Suprapubic skin (tissue), 4 donors: ENCODE measurements at regions not wholly inside any gene's neighbourhood (a gene's known extent, or its start where the extent isn't known, plus 50 kb on each side); places are given as distances from the start of the nearest gene placed in this dataset.

Source experiments
- DNase-seq, 2 donors: peaks; one replicate each; pipeline ENCODE4 v3.0.0-alpha.2; 2019; ENCODE audit warnings: low spot score in 2 of 2
- H3K27ac ChIP-seq: fragments of 200-600 bp; sonication (generic); one replicate; pipeline ENCODE4 v1.5.1; 2019
- H3K27me3 ChIP-seq: fragments of 200-600 bp; sonication (generic); one replicate; pipeline ENCODE4 v1.5.1; 2019
- H3K36me3 ChIP-seq: fragments of 200-600 bp; sonication (generic); one replicate; pipeline ENCODE4 v1.5.1; 2019
- H3K4me1 ChIP-seq: fragments of 200-600 bp; sonication (generic); one replicate; pipeline ENCODE4 v1.5.1; 2019
- H3K4me3 ChIP-seq: fragments of 200-600 bp; sonication (generic); one replicate; pipeline ENCODE4 v1.5.1; 2019; ENCODE audit warnings: mild to moderate bottlenecking
- H3K9me3 ChIP-seq: fragments of 200-600 bp; sonication (generic); one replicate; pipeline ENCODE4 v1.5.1; 2019
- EP300 ChIP-seq: sonication (generic); formaldehyde crosslinking; IDR thresholded peaks from one replicate; pipeline ENCODE4 v1.6.1; 2017; ENCODE audit warnings: antibody characterized with exemption
- POLR2A ChIP-seq, 2 donors: fragments of 450-650 bp; IDR thresholded peaks; one replicate each; pipeline ENCODE4 v1.6.1; 2017; ENCODE audit warnings: antibody characterized with exemption in 2 of 2, mild to moderate bottlenecking in 2 of 2, moderate library complexity in 2 of 2
- POLR2AphosphoS5 ChIP-seq, 3 donors: sonication (generic); formaldehyde crosslinking; IDR thresholded peaks; one replicate each; pipeline ENCODE4 v1.6.1; 2017; ENCODE audit warnings: antibody characterized with exemption in 3 of 3
- WGBS: methylation state at CpG from one replicate; pipeline ENCODE4 v1.1.5; 2018; 5-methylcytosine and 5-hydroxymethylcytosine counted together
- TF ChIP-seq, protein P1 (sequence below), 2 donors: fragments of 200-600 bp in 1 of 2; fragments of 450-650 bp in 1 of 2; sonication (generic) in 1 of 2; IDR thresholded peaks; one replicate each; pipeline ENCODE4 v1.5.1; 2016 to 2019; ENCODE audit warnings: antibody characterized with exemption in 2 of 2, mild to moderate bottlenecking in 1 of 2, moderate library complexity in 1 of 2

DNA sequence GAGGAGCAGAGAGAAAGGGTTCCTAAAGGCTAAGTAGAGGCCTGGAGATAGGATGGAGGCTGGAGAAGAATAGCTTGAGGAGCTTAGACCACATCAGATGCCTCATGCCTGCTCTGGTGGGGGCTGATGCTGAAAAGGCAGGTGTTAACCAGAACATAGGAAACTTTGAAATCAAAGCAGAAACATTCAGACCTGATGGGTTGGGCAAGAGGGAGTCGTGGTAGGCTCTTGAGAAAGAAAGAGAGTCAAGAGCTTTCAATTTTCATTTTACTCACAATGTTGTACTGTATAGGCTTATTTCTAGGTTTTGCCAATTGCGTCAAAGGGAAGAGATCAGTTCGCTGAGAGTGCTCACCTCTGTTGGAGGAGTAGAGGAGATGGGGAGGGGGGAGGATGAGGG lies 406.6 kb upstream of the SALL1 start:
- no peaks in the 10 kb centered on the region for H3K27me3 ChIP-seq
- TF ChIP-seq, protein P1, sequence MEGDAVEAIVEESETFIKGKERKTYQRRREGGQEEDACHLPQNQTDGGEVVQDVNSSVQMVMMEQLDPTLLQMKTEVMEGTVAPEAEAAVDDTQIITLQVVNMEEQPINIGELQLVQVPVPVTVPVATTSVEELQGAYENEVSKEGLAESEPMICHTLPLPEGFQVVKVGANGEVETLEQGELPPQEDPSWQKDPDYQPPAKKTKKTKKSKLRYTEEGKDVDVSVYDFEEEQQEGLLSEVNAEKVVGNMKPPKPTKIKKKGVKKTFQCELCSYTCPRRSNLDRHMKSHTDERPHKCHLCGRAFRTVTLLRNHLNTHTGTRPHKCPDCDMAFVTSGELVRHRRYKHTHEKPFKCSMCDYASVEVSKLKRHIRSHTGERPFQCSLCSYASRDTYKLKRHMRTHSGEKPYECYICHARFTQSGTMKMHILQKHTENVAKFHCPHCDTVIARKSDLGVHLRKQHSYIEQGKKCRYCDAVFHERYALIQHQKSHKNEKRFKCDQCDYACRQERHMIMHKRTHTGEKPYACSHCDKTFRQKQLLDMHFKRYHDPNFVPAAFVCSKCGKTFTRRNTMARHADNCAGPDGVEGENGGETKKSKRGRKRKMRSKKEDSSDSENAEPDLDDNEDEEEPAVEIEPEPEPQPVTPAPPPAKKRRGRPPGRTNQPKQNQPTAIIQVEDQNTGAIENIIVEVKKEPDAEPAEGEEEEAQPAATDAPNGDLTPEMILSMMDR (IDR thresholded peaks at IDR 0.05) = no peak
- TF ChIP-seq POLR2A (IDR thresholded peaks at IDR 0.05) (no peak), POLR2AphosphoS5 (IDR thresholded peaks at IDR 0.05) (no peak)
- WGBS = 89% methylated on average over 3 of the region's 3 CpGs
- H3K27ac ChIP-seq = no peak overlapping the region
- H3K4me3 ChIP-seq = no peak overlapping the region
- H3K4me1 ChIP-seq = peaks cover 7% of the 10 kb centered on the region
- DNase-seq = no peak
- H3K9me3 ChIP-seq = no peaks in the 10 kb centered on the region
- H3K36me3 ChIP-seq = no peaks in the 10 kb centered on the region

DNA sequence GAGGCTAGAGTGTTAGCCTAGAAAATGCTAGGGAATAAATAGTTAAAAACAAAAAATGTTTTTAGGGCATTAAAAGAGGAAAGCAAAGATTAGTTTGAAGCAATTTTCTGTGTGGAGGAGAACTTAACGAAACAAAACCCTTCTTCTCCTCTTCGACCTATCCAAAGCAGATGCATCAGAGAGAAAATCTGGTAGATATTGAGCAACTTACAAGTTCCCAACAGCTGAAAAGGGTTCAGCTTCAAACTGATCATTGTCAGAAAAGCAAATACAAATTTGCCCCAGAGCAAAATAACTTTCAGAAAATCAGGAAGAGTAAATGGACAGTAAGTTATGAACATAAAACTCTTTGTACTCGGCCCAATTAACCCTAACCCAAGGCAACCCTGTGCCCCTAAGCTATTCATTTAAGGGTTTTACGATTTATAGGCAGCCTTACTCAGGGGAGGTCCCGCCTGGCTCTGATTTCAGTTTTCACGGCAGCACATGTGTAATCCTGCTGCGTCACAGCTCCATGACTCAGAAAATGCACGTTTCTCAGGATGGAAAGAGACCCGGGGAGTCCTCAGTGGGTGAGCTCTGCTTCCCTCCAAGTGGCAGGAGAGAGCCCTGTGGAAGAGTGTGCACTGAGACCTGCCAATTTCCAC lies 405.7 kb upstream of the SALL1 start:
- Histone ChIP-seq H3K27me3 (no peaks in the 10 kb centered on the region), H3K4me3 (no peak overlapping the region), H3K36me3 (no peaks in the 10 kb centered on the region), H3K27ac (no peak overlapping the region), H3K4me1 (peaks cover 7% of the 10 kb centered on the region), H3K9me3 (no peaks in the 10 kb centered on the region)
- 15% methylated on average over 9 of the region's 9 CpGs for WGBS
- DNase-seq = no peak
- TF ChIP-seq EP300 = no peak
- TF ChIP-seq, protein P1 (IDR thresholded peaks at IDR 0.05) = no peak
- TF ChIP-seq POLR2AphosphoS5 (IDR thresholded peaks at IDR 0.05) = no peak
- no peak for TF ChIP-seq POLR2A (IDR thresholded peaks at IDR 0.05)

DNA sequence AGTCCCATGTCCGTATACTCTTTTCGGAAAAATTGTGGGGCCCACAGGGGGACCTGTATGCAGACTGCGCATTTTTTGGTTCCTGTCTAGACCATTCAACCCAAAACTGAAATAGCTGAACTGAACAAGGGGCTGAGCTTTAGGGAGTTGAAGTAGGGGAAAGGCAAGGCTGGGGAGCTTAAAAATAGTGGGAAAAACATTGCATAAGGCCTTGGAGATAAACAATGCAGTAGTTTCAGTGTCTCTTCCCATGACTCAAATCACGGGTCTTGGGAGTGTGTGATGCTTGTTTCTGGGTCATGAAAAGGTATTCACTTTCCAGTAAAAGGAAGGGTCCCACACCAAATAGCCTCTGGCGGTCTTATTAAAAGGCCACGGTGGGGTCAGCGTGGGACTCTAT lies 402.8 kb upstream of the SALL1 start:
- Histone ChIP-seq H3K4me3 (no peak overlapping the region), H3K36me3 (no peaks in the 10 kb centered on the region), H3K9me3 (no peaks in the 10 kb centered on the region), H3K4me1 (peaks cover 7% of the 10 kb centered on the region), H3K27me3 (no peaks in the 10 kb centered on the region), H3K27ac (no peak overlapping the region)
- TF ChIP-seq EP300 = no peak
- no peak for TF ChIP-seq POLR2A (IDR thresholded peaks at IDR 0.05)
- TF ChIP-seq, protein P1 (IDR thresholded peaks at IDR 0.05) = no peak
- TF ChIP-seq POLR2AphosphoS5 (IDR thresholded peaks at IDR 0.05) = no peak
- DNase-seq = no peak
- WGBS = 91% methylated on average over 7 of the region's 7 CpGs

DNA sequence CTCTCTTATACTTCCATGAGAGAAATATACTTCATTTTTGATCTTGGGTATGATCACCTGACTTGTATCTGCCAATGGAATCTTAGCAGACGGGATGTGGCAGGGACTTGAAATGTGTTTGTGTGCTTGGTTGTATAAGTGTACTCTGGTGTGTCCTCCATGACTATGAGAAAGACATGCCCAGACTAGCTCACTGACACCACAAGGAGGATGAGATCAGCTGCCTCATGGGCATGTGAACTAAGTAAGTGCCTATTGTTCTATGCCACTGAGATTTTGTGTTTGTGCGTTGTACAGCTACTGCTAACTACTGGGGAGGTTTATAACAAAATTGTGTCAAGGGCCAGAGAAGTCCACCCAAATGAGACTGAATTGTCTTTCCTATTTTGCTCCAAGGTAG lies 402.2 kb upstream of the SALL1 start:
- Histone ChIP-seq H3K9me3 (no peaks in the 10 kb centered on the region), H3K36me3 (no peaks in the 10 kb centered on the region), H3K4me3 (no peak overlapping the region), H3K27ac (no peak overlapping the region), H3K27me3 (no peaks in the 10 kb centered on the region), H3K4me1 (peaks cover 7% of the 10 kb centered on the region)
- TF ChIP-seq, protein P1 (IDR thresholded peaks at IDR 0.05) = no peak
- TF ChIP-seq POLR2A (IDR thresholded peaks at IDR 0.05) (no peak), EP300 (no peak), POLR2AphosphoS5 (IDR thresholded peaks at IDR 0.05) (no peak)
- DNase-seq = no peak
- WGBS = 55% methylated on average over 2 of the region's 2 CpGs

DNA sequence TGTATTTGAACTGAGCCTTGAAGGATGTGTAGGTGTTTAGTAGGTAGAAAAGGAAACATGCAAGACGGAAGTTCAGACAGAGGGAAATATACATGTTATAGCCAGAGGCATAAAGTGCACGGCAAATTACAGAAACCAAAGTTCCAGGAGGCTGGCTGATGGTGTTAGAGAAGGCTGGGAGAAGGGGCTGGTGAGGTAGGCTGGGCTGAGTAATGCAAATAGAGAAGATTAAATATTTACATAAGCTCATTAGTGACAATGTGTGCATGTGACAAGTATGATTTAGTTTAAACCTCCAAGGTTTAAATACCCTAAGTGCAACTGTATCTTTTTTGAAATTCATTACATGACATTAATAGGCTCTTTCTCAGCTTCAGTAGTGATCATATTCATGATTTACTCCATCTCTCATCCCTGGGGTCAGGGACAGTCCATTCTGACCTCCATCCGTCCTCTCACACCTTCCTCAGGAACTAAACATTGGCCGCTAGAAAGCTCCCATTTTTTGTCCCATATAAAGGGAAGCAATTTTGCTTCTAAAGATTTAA lies 399.8 kb upstream of the SALL1 start:
- H3K4me1 ChIP-seq = no peaks in the 10 kb centered on the region
- no peak overlapping the region for H3K27ac ChIP-seq
- no peak for DNase-seq
- no peak overlapping the region for H3K4me3 ChIP-seq
- TF ChIP-seq POLR2A (IDR thresholded peaks at IDR 0.05) (no peak), EP300 (no peak), POLR2AphosphoS5 (IDR thresholded peaks at IDR 0.05) (no peak)
- TF ChIP-seq, protein P1 (IDR thresholded peaks at IDR 0.05) = no peak
- WGBS = 64% methylated on average over 4 of the region's 4 CpGs
- no peaks in the 10 kb centered on the region for H3K27me3 ChIP-seq
- no peaks in the 10 kb centered on the region for H3K9me3 ChIP-seq
- H3K36me3 ChIP-seq = no peaks in the 10 kb centered on the region
